DMS53 treated with DMSO at 0.1 percent for 48 hours (cell line): ENCODE measurements at regions not wholly inside any gene's neighbourhood (a gene's known extent, or its start where the extent isn't known, plus 50 kb on each side); places are given as distances from the start of the nearest gene placed in this dataset.
A peak's percentile ranks its signal among the peaks of the same experiment; 100 is the strongest.
"Not testable (repeated sequence)": the region's sequence is repeated elsewhere in the genome, so short reads cannot be mapped to it uniquely, and the experiment has no call there.

ENCODE experiments used
- DNase-seq: peaks from one replicate; lab custom pipeline; 2025; ENCODE audit not compliant: unreplicated experiment; lab: John Stamatoyannopoulos, UW

DNA sequence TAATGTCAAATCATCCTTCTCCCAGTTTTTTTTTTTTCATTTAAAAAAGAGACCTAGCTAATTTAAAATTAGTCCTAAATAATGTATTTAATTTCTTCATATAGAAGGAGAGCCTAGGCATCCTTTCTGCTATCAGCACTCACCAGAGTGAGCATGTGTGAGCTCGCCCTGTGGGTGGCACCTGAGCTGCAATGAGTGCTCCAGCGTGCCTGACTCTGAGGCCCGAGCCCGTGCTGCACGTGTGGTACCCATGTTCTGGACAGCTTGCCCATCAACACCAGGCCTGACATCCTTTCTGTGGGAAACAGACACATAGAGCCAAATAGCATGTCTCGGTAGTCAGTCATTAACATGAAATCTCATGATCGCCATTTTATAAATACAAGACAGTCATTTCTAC lies 381.4 kb downstream of the DTWD2 start:
- no peak for DNase-seq

DNA sequence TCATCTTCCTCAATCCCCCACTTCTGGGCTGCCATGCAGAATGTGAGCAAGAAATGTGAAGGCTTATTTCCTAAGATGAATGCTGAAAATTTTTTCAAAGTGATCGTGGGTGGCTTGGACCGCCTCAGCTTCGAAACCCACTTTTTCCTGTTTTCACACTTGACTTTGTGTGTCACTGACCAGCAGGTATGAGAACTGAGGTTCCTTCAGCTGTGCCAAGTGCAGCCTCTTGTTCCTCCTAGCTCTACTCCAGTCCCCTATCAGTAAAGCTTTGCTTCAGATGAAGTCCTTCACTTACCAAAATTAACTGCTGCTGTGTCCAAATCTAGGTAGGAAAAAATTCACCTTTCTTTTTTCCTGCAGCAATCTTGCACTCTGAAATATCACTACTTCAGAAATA lies 382.6 kb downstream of the DTWD2 start:
- DNase-seq: no peak

DNA sequence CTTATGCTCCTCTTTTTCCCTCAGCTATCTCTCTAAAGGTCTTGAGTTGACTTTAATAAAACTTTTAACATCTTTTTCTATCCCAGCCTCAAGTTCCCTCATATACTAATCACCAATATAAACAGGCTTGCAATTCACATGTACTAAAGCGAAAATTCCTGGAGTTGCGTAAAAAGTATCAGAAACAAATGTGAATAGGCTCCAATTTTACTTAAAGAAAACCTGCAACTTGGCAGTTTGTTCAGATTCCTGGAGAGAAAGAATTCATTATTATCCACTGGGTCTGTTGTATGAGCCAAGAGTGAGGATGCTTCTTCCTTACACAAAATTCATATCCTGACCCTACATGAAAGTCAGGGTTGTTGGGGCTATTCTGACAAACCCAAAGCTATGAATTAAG lies 384.2 kb downstream of the DTWD2 start:
- DNase-seq: no peak

DNA sequence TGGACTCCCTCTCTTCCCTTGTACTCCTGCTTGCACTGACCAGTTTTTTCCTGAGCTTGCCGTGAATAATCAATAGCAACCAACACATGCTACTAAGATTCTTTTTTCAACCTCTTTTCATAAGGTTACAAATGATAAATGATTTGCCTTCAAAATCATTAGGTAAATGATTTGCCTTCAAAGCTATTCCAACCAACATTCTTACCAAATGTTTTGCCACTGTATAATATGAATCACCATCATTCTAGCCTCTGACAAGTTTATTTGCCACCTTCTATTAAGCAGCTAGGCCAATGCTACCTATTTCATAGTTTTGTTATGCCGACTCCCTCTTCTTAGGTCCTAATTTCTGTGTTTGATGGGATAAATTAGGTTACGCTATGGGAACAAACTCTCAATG lies 385.1 kb downstream of the DTWD2 start:
- no peak for DNase-seq

DNA sequence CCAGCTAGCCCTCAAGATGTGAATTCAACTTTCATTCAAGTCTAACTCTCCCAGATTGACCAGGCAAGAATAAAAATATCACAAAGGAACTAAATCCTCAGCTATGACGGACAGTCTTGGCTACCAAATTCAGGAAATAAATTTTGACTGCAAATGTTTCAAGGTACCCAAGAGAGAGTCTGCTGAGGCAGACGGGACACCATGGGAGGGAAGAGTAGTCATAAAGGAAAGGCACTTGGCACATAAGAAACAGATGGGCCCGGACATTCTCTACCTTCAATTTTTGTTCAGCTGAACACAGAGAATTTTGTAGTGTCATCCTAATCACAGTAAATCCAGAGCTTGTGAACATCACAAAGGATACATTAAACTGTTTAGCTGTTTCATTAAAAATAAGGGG lies 390.0 kb downstream of the DTWD2 start:
- DNase-seq: no peak

DNA sequence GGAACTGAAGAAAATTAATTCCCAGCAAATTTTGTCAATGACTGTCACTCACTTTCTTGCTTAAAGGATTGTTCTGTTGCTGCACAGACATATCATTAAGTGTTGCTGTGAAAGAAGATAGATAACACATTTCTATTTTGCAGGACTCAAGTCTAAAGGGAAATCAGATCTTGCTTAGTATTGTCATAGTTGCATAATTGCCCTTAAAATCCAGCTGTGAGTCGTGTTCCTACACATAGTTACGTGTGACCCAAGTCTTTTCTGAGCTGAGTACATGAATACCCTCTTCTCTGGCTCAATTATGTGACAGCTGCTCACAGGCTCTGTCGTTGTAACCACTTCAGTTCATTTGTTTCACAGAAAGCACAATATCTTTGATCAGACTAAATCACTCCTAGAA lies 390.8 kb downstream of the DTWD2 start:
- DNase-seq: no peak

DNA sequence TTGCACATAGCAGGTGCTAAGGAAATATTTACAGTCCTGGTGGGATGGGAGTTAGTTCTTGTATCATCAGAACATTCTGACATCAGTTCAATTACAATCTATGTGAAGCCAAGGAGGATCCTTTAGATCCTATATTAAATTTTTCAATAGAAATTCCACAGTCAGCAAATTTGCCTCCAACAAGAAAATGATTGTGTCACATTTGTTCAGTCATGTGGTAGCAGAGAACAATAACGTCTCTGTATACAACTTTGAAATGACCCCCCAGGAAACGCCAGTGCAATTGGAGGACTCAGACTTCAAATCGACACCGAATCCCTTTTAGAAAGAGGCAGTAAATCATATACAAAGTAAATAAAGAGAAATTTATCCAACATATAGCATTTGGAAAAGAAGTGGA lies 392.1 kb downstream of the DTWD2 start:
- DNase-seq: no peak

DNA sequence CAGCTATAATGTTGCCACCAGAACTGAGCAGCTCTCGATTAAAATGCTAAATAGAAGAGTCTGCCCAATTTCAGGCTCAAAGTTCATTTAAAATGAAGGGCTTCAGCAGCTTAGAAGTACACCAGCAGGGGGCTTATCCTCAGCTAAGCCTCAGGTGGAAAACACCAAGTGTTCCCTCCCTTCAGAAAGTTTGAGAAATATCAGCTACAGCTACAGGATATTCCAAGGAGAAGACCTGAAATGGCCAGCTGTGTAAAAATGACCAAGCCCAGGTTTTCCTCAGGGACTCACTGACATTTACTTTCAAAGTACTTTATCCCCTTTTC lies 395.4 kb downstream of the DTWD2 start:
- DNase-seq: no peak

DNA sequence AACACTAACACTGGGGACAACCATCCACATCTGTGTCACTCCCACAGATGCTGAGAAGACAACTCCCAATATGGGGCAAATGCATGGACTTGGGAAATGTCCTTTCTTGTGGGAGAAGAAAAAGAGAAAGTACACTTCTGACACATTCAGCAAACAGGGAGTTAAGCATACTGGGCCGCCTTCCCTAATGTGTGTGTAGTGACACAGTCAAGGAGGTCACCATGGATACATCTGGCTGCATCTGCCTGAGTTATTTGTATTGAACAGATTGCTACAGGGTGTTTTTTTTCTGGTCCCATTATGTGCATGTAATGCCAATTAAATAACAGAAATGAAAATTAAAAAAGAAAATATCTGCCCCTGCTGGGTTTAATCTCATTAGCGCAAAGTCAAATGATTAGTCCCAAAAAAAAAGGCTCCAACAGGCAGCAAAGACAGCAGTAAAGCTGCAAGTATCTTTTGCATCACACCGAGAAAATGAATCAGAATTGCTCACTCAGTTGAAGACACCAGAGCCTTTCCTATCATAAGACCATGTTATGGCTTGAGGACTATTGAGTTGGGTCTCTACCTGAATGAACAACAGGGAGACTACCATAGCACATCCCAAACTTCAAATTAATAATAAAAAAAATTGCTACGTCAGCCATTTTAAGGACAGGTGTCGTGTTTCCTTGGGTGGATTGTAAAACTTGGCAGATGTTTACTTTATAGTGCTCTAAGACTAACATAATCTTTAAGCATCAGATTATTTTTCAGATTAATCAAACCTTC lies 395.9 kb downstream of the DTWD2 start:
- DNase-seq: no peak

DNA sequence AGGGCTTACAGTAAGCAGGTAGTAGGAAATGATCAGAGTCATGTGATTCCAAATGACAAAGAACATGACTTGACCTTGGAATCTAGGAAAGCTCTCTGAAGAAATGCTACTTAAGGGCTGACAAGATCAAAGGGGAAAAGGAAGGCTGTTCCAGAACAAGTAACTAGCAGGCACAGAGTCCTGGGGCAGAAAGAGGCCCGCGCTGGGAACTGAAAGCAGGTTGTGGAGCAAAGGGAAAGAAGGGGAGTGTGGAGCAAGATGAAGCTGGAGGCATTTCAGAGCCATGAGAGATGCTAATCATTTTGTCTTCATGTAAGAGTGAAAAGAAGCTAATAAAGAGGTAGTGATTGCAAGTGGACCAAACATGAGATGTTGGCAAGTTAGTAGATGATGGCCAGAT lies 397.5 kb downstream of the DTWD2 start:
- no peak for DNase-seq

DNA sequence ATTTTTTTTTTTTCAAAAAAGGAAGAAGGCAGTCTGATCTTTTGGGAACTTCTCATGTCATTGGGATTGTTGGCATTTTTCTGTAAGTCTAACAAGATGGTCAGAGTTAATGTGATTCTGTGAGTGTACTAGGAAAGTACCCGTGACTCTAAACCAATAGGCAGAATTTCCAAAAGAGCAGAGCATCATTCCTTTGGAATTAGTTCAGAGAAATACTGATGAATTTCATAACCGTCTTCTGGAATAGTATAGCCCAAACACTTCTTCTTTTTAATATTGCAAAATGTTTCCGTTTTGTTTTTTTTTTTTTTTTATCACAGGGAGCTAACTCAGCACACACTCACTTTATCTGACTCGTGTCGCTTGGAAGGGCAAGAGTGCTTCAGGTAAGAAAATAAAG lies 407.4 kb downstream of the DTWD2 start:
- DNase-seq: no peak

DNA sequence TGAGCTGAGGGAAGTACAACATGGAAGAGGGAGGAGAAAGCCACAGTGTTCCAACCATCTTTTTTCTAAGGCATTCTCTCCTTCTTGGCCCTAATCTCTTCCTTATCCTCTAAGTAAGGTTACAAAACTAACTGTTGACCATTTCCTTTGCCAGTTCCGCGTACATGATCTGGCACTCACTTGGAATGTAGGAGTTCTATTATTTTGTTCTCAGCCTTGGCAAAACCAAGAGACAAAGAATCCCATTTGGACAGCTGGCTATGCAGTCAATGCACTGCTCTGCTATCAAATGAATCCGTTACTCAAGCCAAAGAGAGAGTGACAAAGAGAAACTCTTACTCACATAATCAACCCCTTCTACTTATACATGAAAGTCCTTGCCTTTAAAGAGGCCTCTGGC lies 410.3 kb downstream of the DTWD2 start:
- no peak for DNase-seq

DNA sequence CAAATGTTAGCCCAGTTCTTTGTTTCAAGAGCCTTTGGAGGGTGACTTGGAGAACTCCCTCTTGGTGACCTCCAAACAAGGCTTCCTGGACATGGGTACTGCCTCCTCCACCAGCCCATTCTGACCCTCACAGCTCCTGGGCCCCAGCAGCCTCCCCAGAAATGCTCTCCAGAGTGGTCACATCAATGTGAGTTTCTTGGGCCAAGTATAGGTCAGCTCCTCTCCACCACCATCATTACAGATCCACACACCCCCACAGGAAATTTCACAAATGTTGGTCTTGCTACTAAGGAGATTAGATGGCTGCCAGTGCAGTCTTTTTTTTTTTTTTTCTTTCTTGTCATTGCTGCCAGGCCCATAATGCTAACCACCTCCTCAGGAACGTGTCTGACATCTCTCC lies 410.7 kb downstream of the DTWD2 start:
- DNase-seq: no peak

DNA sequence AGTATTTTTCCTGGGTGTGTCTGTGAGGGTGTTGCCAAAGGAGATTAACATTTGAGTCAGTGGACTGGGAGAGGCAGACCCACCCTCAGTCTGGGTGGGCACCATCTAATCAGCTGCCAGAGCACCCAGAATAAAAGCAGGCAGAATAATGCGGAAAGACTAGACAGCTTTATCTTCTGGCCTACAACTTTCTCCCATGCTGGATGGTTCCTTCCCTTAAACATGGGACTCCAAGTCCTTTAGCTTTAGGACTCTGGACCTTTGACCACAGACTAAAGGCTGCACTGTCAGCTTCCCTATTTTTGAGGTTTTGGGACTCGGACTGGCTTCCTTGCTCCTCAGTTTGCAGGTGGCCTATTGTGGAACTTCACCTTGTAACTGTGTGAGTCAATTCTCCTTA lies 418.1 kb downstream of the DTWD2 start:
- not testable (repeated sequence) for DNase-seq

DNA sequence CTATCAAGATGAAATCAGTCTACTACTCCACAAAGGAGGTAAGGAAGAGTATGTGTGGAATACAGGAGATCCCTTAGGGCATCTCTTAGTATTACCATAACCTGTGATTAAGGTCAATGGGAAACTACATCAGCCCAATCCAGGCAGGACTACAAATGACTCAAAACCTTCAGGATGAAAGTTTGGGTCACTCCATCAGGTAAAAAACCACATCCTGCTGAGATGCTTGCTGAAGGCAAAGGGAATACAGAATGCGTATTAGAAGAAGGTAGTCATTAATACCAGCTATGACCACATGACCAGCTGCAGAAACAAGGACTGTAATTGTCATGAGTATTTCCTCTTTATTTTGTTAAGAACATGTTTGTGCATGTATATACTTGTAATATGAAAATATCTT lies 418.8 kb downstream of the DTWD2 start:
- not testable (repeated sequence) for DNase-seq

DNA sequence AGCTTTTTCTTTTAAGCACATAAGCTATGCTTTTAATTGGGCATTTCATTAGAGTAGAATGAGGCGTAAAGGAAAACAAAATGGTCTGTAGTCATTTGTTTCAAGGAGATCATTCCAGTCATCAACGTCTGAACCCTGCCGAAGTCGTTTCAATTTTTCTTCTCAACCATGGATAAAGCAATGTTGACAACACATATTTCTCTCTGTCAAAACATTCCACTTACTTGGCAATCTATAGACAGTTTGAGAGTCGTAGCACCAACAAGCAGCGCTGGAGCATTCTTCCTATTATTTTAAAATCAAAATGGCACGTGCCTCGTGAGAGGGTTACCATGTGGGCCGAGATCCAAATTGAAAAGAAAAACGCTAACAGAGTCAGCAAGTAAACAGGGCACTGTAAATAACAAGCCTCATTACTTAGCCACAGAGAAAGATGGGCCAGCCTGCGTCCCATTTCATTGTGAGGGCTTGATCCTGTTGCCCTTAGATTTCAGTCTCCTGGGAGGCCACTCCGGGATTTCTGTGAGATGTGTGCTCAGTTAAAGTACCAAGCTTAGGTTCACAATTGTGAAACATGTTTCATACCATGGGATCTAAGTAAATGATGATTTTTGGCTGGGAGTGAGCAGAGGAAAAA lies 422.9 kb downstream of the DTWD2 start:
- DNase-seq: no peak

DNA sequence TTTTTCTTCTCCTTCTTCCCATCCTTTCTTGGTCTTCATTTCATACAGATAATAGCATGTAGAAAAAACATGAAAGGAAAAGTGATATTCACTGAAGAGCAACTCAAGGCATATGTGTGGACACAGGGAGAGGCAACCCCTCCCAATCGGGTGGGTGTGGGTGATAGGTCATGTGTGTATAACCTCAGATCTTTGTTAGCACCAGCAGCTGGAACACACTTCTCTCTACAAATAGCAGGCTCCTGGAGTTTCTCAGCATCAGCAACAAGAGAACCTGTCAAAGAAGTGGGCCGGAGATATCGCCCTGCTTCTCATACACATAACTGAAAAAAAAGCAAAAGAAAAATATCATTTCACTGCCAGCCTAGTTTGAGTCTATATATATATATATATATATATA lies 426.4 kb downstream of the DTWD2 start:
- DNase-seq: no peak

DNA sequence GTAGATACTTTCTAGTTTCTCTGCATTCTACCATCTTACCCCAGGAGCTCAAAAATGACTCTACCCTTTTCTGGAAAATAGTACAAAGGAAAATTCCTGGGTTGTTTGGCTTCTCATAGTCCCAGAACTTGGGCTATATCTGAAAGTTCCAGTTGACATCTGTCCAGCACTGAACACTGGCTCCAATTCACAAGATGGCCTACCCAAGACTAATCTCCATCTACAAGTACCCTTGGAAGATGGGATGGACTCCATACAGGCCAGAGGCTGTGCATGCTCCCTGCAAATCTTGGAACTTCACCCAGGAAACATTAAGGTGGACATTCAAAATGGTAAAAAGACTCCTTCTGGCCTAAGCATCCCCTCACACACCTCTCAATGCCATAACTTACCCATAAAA lies 427.1 kb downstream of the DTWD2 start:
- DNase-seq: no peak

DNA sequence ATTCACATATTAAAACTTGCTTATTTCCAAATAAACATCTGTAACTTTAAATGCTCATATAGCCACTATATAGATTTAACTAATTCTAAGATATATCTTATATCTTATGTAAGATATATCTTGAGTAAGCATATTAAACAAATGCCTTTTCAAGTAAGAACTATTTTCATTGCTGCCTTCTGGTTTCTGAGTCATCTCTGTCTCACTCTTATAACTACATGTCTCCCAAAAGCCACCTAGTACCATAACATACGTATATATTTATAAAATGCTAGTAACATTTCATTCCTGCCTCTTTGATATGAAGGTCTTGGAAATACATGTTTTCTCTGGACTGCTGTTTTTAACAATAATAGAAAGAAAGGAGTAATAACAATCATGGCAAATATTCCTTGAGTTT lies 429.5 kb downstream of the DTWD2 start:
- DNase-seq: no peak

DNA sequence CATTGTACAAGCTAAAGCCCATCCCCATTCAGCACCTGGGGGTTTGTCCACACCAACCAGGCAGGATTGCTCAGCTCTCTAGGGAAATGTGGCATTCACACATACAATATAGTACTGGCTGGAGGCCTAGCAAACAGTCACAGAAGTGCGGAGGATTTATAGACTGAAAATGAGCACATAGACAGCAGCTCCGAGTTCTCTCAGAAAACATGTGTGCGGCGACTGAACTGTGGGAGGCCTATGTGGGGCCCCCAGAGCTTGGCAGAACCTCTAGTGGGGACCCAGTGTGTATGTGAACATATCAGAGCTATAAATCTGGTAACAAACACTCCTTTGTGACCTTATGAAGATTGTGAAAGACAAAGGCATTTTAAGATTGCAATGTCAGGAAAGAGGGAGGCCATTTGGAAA lies 431.1 kb downstream of the DTWD2 start:
- DNase-seq: no peak

DNA sequence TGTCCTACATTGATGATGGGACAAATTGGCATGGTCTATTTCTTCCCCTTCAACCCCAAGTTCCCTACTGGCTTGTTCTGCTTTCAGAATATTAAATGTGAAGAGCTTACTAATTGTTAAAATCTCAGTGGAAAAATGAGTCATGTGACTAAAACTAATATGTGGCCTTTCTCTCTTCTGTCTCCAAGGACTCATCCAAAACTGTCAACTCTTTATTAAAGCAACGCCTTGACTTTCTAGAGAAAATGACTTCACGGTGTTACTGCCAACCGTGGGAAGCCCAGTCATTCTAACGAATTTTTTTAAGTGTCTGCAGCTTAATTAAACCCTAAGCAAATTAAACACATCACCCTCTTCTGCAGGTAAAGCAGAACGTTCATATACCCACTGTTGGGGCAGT lies 431.6 kb downstream of the DTWD2 start:
- no peak for DNase-seq

DNA sequence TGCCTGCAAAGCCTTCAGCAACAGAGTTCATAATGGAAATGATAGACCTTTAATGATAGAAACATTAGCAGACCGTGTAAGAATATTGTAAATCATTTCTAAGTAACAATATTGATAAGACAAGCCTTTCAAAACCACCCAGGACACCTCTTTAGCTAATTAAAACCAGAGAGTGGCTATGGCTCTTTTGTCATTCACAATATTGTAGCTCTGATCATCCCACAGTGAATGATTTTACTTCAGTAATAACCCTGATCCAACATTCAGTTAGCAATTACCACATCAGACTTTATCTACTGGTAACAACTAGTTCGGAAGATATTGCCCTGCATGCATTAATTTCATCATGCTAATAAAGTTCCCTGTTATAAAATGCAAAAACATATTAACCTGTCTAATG lies 432.6 kb downstream of the DTWD2 start:
- DNase-seq: no peak

DNA sequence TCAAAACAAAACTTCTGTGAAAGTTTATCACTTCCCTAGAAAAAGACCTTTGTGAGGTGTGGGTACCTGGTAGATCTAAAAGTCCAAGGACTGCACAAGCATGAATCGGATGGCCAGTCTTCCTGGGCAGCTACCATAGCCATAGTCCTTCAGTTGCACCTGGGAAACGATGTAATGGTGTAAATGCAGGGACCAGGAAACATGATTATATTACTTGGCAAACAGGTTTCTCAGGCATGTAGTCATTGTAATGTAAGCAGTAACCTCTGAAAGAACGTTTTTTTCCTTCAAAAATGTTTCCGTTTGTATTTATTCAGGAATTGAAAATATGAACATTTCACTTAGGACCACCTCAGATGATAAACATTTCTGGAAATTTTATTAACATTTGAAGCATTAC lies 433.4 kb downstream of the DTWD2 start:
- DNase-seq: peak; percentile 91
